GM19324 (cell line): ENCODE measurements at regions not wholly inside any gene's neighbourhood (a gene's known extent, or its start where the extent isn't known, plus 50 kb on each side); places are given as distances from the start of the nearest gene placed in this dataset.

Experiments
- ATAC-seq: cut with Tn5 transposase; IDR thresholded peaks from one replicate; pipeline ENCODE4 v1.9.1; 2021; ENCODE audit warnings: mild to moderate bottlenecking, moderate library complexity; ENCODE audit not compliant: unreplicated experiment, low FRiP score

GRCh38 chrX:10045327-10046000 lies 78.3 kb downstream of the CLDN34 start:
- no peak for ATAC-seq

GRCh38 chrX:10047133-10047532 lies 80.0 kb downstream of the CLDN34 start:
- no peak for ATAC-seq

- ATAC-seq: no peak
These were observed 80.5 kb downstream of the CLDN34 start for GRCh38 chrX:10047631-10048030.

GRCh38 chrX:10048076-10048475 lies 80.9 kb downstream of the CLDN34 start:
- ATAC-seq: no peak

GRCh38 chrX:10048707-10049106 lies 81.5 kb downstream of the CLDN34 start:
- ATAC-seq: no peak

- no peak for ATAC-seq
These were observed 82.1 kb downstream of the CLDN34 start for GRCh38 chrX:10049236-10049635.

- ATAC-seq: no peak
These were observed 83.3 kb downstream of the CLDN34 start for GRCh38 chrX:10050481-10050880.

- ATAC-seq: no peak
These were observed 84.8 kb downstream of the CLDN34 start for GRCh38 chrX:10051866-10052480.

- no peak for ATAC-seq
These were observed 85.9 kb downstream of the CLDN34 start for GRCh38 chrX:10052906-10053625.

GRCh38 chrX:10054396-10054795 lies 87.2 kb downstream of the CLDN34 start:
- no peak for ATAC-seq

- ATAC-seq: no peak
These were observed 88.3 kb downstream of the CLDN34 start for GRCh38 chrX:10055430-10055829.

- no peak for ATAC-seq
These were observed 94.4 kb upstream of the CLCN4 start for GRCh38 chrX:10062352-10062751.

- ATAC-seq: no peak
These were observed 93.8 kb upstream of the CLCN4 start for GRCh38 chrX:10062980-10063379.

- no peak for ATAC-seq
These were observed 92.0 kb upstream of the CLCN4 start for GRCh38 chrX:10064736-10065135.

- no peak for ATAC-seq
These were observed 85.9 kb upstream of the CLCN4 start for GRCh38 chrX:10070714-10071436.

GRCh38 chrX:10071451-10072144 lies 85.2 kb upstream of the CLCN4 start:
- ATAC-seq: no peak

GRCh38 chrX:10072786-10073568 lies 83.8 kb upstream of the CLCN4 start:
- no peak for ATAC-seq

GRCh38 chrX:10073671-10074070 lies 83.1 kb upstream of the CLCN4 start:
- ATAC-seq: no peak

GRCh38 chrX:10074241-10074941 lies 82.4 kb upstream of the CLCN4 start:
- ATAC-seq: no peak
